Activated CD4-positive, CD25-positive, alpha-beta regulatory T cell treated with anti-CD3 and anti-CD28 coated beads, Interleukin-2, amount 50 U/mL, for 24 hours (primary cell): ENCODE measurements at regions not wholly inside any gene's neighbourhood (a gene's known extent, or its start where the extent isn't known, plus 50 kb on each side); places are given as distances from the start of the nearest gene placed in this dataset.

Experiments
- ATAC-seq, 2 donors: fragments of 150-1000 bp; cut with Tn5 transposase; one replicate each; pipeline ENCODE4 v1.10.0; 2021; ENCODE audit warnings: mild to moderate bottlenecking in 1 of 2, moderate library complexity in 1 of 2

GRCh38 chr6:167758309-167759023, 68.2 kb upstream of the AFDN start:
- ATAC-seq, result no peak

GRCh38 chr6:167759206-167759605, 67.5 kb upstream of the AFDN start:
- no peak for ATAC-seq

- ATAC-seq, result no peak
These were observed 66.8 kb upstream of the AFDN start for GRCh38 chr6:167759912-167760311.

GRCh38 chr6:167760979-167761793, 65.5 kb upstream of the AFDN start:
- no peak for ATAC-seq

GRCh38 chr6:167761794-167762258, 64.9 kb upstream of the AFDN start:
- no peak for ATAC-seq

GRCh38 chr6:167762259-167762962, 64.3 kb upstream of the AFDN start:
- no peak for ATAC-seq

GRCh38 chr6:167763056-167763944, 63.4 kb upstream of the AFDN start:
- ATAC-seq, result no peak

GRCh38 chr6:167764215-167764614, 62.5 kb upstream of the AFDN start:
- ATAC-seq, result no peak

- ATAC-seq, result no peak
These were observed 61.8 kb upstream of the AFDN start for GRCh38 chr6:167764713-167765479.

GRCh38 chr6:167766986-167767714, 59.6 kb upstream of the AFDN start:
- ATAC-seq, result no peak

- no peak for ATAC-seq
These were observed 59.0 kb upstream of the AFDN start for GRCh38 chr6:167767715-167768107.

GRCh38 chr6:167768471-167769215, 58.1 kb upstream of the AFDN start:
- no peak for ATAC-seq

- no peak for ATAC-seq
These were observed 57.1 kb upstream of the AFDN start for GRCh38 chr6:167769408-167770190.

- no peak for ATAC-seq
These were observed 56.3 kb upstream of the AFDN start for GRCh38 chr6:167770291-167770955.

GRCh38 chr6:167774881-167775280, 51.8 kb upstream of the AFDN start:
- ATAC-seq, result no peak

- ATAC-seq, result no peak
These were observed 49.6 kb upstream of the AFDN start for GRCh38 chr6:167776906-167777627.
